H9 (cell line): ENCODE measurements at regions not wholly inside any gene's neighbourhood (a gene's known extent, or its start where the extent isn't known, plus 50 kb on each side); places are given as distances from the start of the nearest gene placed in this dataset.

Source experiments
- DNase-seq: peaks from one replicate; pipeline ENCODE4 v3.0.0-alpha.2; 2017
- H2AFZ ChIP-seq: one replicate; pipeline ENCODE4 v1.6.1; 2013; ENCODE audit warnings: mild to moderate bottlenecking, low read length, control low read depth, moderate library complexity
- H2AK5ac ChIP-seq: 2 replicates; pipeline ENCODE4 v1.6.1; 2013; ENCODE audit warnings: low read length, control low read depth, mixed read lengths; ENCODE audit not compliant: insufficient read length
- H2BK120ac ChIP-seq: one replicate; pipeline ENCODE4 v1.6.1; 2013; ENCODE audit warnings: low read depth, mild to moderate bottlenecking, low read length, control low read depth, inconsistent platforms; ENCODE audit not compliant: poor library complexity, severe bottlenecking
- H2BK12ac ChIP-seq: 2 replicates; pipeline ENCODE4 v1.6.1; 2013; ENCODE audit warnings: low read length, control low read depth, mixed read lengths, low read depth; ENCODE audit not compliant: insufficient read length
- H2BK15ac ChIP-seq: 2 replicates; pipeline ENCODE4 v1.6.1; 2013; ENCODE audit warnings: low read depth, low read length, control low read depth
- H2BK20ac ChIP-seq: one replicate; pipeline ENCODE4 v1.6.1; 2013; ENCODE audit warnings: low read depth, mild to moderate bottlenecking, low read length, control low read depth, inconsistent platforms; ENCODE audit not compliant: poor library complexity, severe bottlenecking
- H2BK5ac ChIP-seq: 2 replicates; pipeline ENCODE4 v1.6.1; 2013; ENCODE audit warnings: low read length, control low read depth, mixed read lengths; ENCODE audit not compliant: insufficient read length
- H3K14ac ChIP-seq: 2 replicates; pipeline ENCODE4 v1.6.1; 2013; ENCODE audit warnings: low read length, control low read depth; ENCODE audit not compliant: insufficient read depth
- H3K18ac ChIP-seq: 2 replicates; pipeline ENCODE4 v1.6.1; 2013; ENCODE audit warnings: low read depth, mild to moderate bottlenecking, mixed read lengths, low read length, control low read depth; ENCODE audit not compliant: insufficient read length
- H3K23ac ChIP-seq: 2 replicates; pipeline ENCODE4 v1.6.1; 2013; ENCODE audit warnings: low read length, control low read depth, mixed read lengths, low read depth; ENCODE audit not compliant: insufficient read length
- H3K23me2 ChIP-seq: 2 replicates; pipeline ENCODE4 v1.6.1; 2013; ENCODE audit warnings: low read depth, mild to moderate bottlenecking, mixed read lengths, low read length, control low read depth; ENCODE audit not compliant: insufficient read length, poor library complexity, severe bottlenecking
- H3K27ac ChIP-seq: 2 replicates; pipeline ENCODE4 v1.5.1; 2013; ENCODE audit warnings: low read length, control low read depth, mixed read lengths, low read depth; ENCODE audit not compliant: insufficient read length
- H3K27me3 ChIP-seq: 2 replicates; pipeline ENCODE4 v1.6.1; 2013; ENCODE audit warnings: low read length, control low read depth, inconsistent platforms; ENCODE audit not compliant: insufficient read depth
- H3K4ac ChIP-seq: 2 replicates; pipeline ENCODE4 v1.6.1; 2013; ENCODE audit warnings: low read depth, mild to moderate bottlenecking, control low read depth, inconsistent platforms, low read length, moderate library complexity
- H3K4me1 ChIP-seq: 2 replicates; pipeline ENCODE4 v1.6.1; 2013; ENCODE audit warnings: low read length, control low read depth, inconsistent platforms; ENCODE audit not compliant: insufficient read depth
- H3K4me2 ChIP-seq: 2 replicates; pipeline ENCODE4 v1.6.1; 2013; ENCODE audit warnings: low read length, control low read depth, mixed read lengths; ENCODE audit not compliant: insufficient read length, insufficient read depth
- H3K56ac ChIP-seq: 2 replicates; pipeline ENCODE4 v1.6.1; 2013; ENCODE audit warnings: low read depth, mild to moderate bottlenecking, mixed read lengths, low read length, control low read depth; ENCODE audit not compliant: insufficient read length
- H3K79me1 ChIP-seq: 2 replicates; pipeline ENCODE4 v1.6.1; 2013; ENCODE audit warnings: low read depth, mild to moderate bottlenecking, moderate library complexity, low read length, control low read depth, inconsistent platforms; ENCODE audit not compliant: insufficient read depth, poor library complexity, severe bottlenecking
- H3K79me2 ChIP-seq: 2 replicates; pipeline ENCODE4 v1.6.1; 2013; ENCODE audit warnings: low read length, control low read depth, inconsistent platforms; ENCODE audit not compliant: insufficient read depth
- H3K9ac ChIP-seq: 2 replicates; pipeline ENCODE4 v1.6.1; 2013; ENCODE audit warnings: low read length, control low read depth, mixed read lengths; ENCODE audit not compliant: insufficient read length; ENCODE audit errors: extremely low read depth
- H3K9me3 ChIP-seq: one replicate; pipeline ENCODE4 v1.6.1; 2013; ENCODE audit warnings: low read depth, low read length, inconsistent platforms; ENCODE audit not compliant: control insufficient read depth
- H3T11ph ChIP-seq: one replicate; pipeline ENCODE4 v1.6.1; 2013; ENCODE audit warnings: mild to moderate bottlenecking, low read length, control low read depth, inconsistent platforms
- H4K20me1 ChIP-seq: one replicate; pipeline ENCODE4 v1.6.1; 2013; ENCODE audit not compliant: control insufficient read depth, insufficient read length, insufficient read depth
- H4K5ac ChIP-seq: 2 replicates; pipeline ENCODE4 v1.6.1; 2013; ENCODE audit warnings: low read depth, mild to moderate bottlenecking, mixed read lengths, low read length, control low read depth; ENCODE audit not compliant: insufficient read length
- H4K8ac ChIP-seq: replicated peaks from 2 replicates; pipeline ENCODE4 v1.6.1; 2013; ENCODE audit warnings: low read length, control low read depth, mixed read lengths, low read depth; ENCODE audit not compliant: insufficient read length
- H4K91ac ChIP-seq: 2 replicates; pipeline ENCODE4 v1.6.1; 2013; ENCODE audit warnings: low read depth, mild to moderate bottlenecking, moderate library complexity, mixed read lengths, low read length, control low read depth; ENCODE audit not compliant: insufficient read length
- H3K27ac Mint-ChIP-seq, 3 experiments: 2 replicates in 2 of 3; 3 replicates in 1 of 3; pipeline ENCODE4 v1.8.0; 2020 to 2021; ENCODE audit warnings: mixed read lengths in 3 of 3, mild to moderate bottlenecking in 1 of 3, moderate library complexity in 1 of 3
- H3K27me3 Mint-ChIP-seq: 2 replicates; pipeline ENCODE4 v1.8.0; 2021; ENCODE audit warnings: low read depth, mild to moderate bottlenecking, moderate library complexity, mixed read lengths
- H3K36me3 Mint-ChIP-seq, 3 experiments: 2 replicates in 2 of 3; 3 replicates in 1 of 3; pipeline ENCODE4 v1.8.0; 2020 to 2021; ENCODE audit warnings: low read depth in 3 of 3, mixed read lengths in 3 of 3; ENCODE audit not compliant: insufficient read depth in 1 of 3
- H3K4me1 Mint-ChIP-seq, 2 experiments: 2 replicates each; pipeline ENCODE4 v1.8.0; 2020; ENCODE audit warnings: mixed read lengths in 2 of 2
- H3K4me3 Mint-ChIP-seq, 2 experiments: 2 replicates in 1 of 2; 3 replicates in 1 of 2; pipeline ENCODE4 v1.8.0; 2020 to 2021; ENCODE audit warnings: mild to moderate bottlenecking in 2 of 2, mixed read lengths in 2 of 2, moderate library complexity in 1 of 2
- H3K9me3 Mint-ChIP-seq, 2 experiments: 2 replicates in 1 of 2; 3 replicates in 1 of 2; pipeline ENCODE4 v1.8.0; 2020; ENCODE audit warnings: mild to moderate bottlenecking in 2 of 2, mixed read lengths in 2 of 2, moderate library complexity in 1 of 2
- CTCF ChIP-seq: fragments of 200-600 bp; sonication (generic); conservative IDR thresholded peaks from 3 replicates; pipeline ENCODE4 v1.8.0; 2021; ENCODE audit warnings: antibody characterized with exemption, mild to moderate bottlenecking
- WGBS: extraction: QIAGEN DNeasy Blood & Tissue Kit; methylation state at CpG from one replicate; pipeline ENCODE4 v1.1.7; 2013; ENCODE audit warnings: missing lambda C conversion rate, low lambda C conversion rate, mixed read lengths; ENCODE audit not compliant: insufficient read length; ENCODE audit errors: extremely low coverage; 5-methylcytosine and 5-hydroxymethylcytosine counted together

DNA sequence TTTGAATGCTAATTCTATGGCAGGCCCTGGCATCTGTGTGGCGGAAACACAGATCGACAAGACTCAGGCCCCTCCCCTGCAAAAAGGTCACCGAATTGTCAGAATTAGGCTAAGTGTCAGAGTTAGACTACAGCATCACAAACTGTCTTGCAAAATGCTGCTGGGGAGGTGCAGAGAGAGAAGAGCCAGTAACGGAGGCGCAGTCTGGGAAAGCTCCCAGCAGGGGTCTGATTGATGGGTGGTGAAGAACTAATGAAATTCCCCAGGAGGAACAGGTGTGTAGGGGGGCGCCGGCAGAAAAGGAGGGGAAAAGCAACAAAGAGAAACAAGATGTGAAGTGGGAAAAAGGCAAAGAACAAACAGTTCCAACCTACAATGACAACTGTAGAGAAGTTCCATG is 72.7 kb upstream of the TAMM41 start:
- H3K36me3 Mint-ChIP-seq = peaks cover 0 to 8% (median 5%) of the 10 kb centered on the region in 3 experiments; a peak in 4 of 7 replicates
- Histone ChIP-seq H3K79me1 (no peaks in the 10 kb centered on the region), H3K14ac (no peak overlapping the region), H3K9me3 (no peaks in the 10 kb centered on the region), H3K4me1 (no peaks in the 10 kb centered on the region; the same call in 1 of the 2 replicates), H4K91ac (no peak overlapping the region), H2BK12ac (no peak overlapping the region), H3K79me2 (no peaks in the 10 kb centered on the region), H3K4ac (no peak overlapping the region), H2AK5ac (no peak overlapping the region), H2BK20ac (no peak overlapping the region), H2BK15ac (no peak overlapping the region), H2BK120ac (no peak overlapping the region), H3K23me2 (no peaks in the 10 kb centered on the region), H3K56ac (no peak overlapping the region), H4K20me1 (no peaks in the 10 kb centered on the region), H3K23ac (no peak overlapping the region), H4K8ac (no peak overlapping the region), H4K5ac (no peak overlapping the region), H2AFZ (no peak overlapping the region), H3K9ac (no peak overlapping the region), H3K27ac (no peak overlapping the region), H3K27me3 (no peaks in the 10 kb centered on the region), H3K4me2 (no peak overlapping the region), H3K18ac (no peak overlapping the region), H2BK5ac (no peak overlapping the region), H3T11ph (no peak overlapping the region)
- peaks cover 3 to 8% of the 10 kb centered on the region in 2 experiments; a peak in 4 of 5 replicates for H3K9me3 Mint-ChIP-seq
- H3K4me3 Mint-ChIP-seq = no peak overlapping the region; a peak in 1 of 5 replicates
- H3K27ac Mint-ChIP-seq = peak overlapping the region in 1 of 3 experiments; percentile 17; a peak in 1 of 7 replicates
- H3K4me1 Mint-ChIP-seq = peaks cover 15 to 23% of the 10 kb centered on the region in 2 experiments
- DNase-seq = no peak
- no CpG with 5 or more reads among the region's 7 CpGs for WGBS
- H3K27me3 Mint-ChIP-seq = no peaks in the 10 kb centered on the region; the same call in none of the 2 replicates
- TF ChIP-seq CTCF = no peak
